SIG-M5 treated with dmso at 0.1 percent for 504 hours (cell line): ENCODE measurements at regions not wholly inside any gene's neighbourhood (a gene's known extent, or its start where the extent isn't known, plus 50 kb on each side); places are given as distances from the start of the nearest gene placed in this dataset.
"Not testable (repeated sequence)": the region's sequence is repeated elsewhere in the genome, so short reads cannot be mapped to it uniquely, and the experiment has no call there.

ENCODE experiments used
- DNase-seq: peaks from one replicate; lab custom pipeline; 2025; ENCODE audit not compliant: unreplicated experiment; lab: John Stamatoyannopoulos, UW

DNA sequence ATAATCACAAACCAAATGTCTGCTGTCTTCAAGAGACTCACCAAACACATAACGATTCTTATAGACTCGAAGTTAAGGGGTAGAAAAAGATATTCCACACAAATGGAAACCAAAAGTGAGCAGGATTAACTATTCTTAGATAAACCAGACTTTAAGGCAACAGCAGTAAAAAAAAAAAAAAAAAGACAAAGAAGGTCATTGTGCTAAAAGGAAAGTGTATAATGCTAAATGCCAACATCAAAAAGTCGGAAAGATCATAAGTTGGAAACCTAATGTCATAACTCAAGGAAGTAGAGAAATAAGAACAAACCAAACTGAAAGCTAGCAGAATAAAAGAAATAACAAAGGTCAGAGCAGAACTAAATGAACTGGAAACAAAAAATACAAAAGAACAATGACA, 714.6 kb downstream of the SEMA5A start:
- no peak for DNase-seq

DNA sequence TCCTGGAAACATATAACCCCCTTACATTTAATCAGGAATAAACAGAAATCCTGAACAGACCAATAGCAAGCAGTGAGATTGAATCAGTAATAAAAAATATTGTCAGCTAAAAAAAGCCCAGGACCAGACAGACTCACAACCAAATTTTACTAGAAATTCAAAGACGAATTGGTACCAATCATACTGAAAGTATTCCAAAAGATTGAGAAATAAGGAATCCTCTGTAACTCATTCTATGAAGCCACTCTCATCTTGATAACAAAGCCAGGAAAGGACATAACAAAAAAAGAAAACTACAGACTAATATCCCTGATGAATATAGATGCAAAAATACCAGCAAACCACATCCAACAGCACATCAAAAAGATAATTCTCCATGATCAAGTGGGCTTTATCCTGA, 714.0 kb downstream of the SEMA5A start:
- DNase-seq, result no peak

DNA sequence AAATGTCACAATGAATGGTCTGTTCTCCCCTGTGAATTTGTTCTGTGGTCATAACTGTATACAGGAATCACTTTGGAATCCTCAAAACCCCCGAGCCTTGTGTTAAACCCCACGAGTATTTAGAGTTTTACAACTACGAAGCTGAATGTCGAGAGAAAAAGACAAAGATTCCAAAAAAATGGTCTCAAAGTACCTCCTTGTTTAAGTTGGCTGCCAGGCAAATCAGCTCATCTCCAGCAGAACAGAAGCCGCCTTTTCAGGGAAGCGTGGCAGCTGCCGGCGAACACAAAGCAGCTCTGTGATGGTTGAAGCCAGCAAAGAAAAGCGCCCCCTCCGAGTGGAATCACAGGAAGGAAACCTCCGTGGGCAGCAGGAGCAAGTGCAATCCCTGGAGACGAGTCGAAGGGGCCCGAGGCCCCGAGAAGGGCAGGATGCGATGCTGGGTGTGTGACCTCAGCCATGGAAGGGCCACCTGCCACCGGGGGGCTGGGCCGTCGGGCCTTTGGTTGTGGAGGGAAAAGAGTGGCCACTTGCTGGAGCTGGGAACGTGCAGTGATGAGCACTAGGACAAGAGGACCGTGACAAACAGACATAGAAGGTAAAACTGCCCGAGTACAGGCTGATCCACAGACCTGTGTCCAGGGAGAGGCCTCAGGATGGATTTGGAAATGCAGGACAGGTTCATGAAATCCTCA, 706.4 kb downstream of the SEMA5A start:
- no peak for DNase-seq

DNA sequence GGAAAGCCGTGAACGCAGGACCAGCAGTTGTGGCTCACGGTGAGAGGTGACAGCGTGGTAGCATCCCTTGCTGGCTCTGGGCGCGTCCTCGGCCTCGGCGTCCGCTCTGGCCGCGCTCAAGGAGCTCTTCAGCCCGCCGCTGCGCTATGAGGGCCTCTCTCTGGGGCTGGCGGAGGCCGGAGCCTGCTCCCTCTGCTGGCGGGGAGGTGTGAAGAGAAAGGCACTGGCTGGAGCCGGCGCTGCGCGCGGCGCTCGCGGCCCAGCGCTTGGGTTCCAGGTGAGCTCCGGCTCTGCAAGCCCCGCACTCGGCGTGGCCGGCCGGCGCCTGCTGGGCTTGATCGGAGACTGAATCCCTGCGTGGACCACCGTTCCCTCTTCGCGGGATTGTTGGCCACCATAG, 705.6 kb downstream of the SEMA5A start:
- no peak for DNase-seq

DNA sequence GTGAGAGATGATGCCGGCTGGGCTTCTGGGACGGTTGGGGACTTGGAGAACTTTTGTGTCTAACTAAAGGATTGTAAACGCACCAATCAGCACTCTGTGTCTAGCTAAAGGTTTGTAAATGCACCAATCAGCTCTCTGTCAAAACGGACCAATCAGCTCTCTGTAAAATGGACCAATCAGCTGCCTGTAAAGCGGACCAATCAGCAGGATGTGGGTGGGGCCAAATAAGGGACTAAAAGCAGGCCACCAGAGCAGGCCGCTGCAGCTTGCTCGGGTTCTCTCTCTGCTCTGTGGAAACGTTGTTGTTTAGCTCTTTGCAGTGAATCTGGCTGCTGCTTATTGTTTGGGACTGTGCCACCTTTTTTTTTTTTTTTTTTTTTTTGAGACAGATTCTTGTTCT, 705.1 kb downstream of the SEMA5A start:
- DNase-seq, result not testable (repeated sequence)

DNA sequence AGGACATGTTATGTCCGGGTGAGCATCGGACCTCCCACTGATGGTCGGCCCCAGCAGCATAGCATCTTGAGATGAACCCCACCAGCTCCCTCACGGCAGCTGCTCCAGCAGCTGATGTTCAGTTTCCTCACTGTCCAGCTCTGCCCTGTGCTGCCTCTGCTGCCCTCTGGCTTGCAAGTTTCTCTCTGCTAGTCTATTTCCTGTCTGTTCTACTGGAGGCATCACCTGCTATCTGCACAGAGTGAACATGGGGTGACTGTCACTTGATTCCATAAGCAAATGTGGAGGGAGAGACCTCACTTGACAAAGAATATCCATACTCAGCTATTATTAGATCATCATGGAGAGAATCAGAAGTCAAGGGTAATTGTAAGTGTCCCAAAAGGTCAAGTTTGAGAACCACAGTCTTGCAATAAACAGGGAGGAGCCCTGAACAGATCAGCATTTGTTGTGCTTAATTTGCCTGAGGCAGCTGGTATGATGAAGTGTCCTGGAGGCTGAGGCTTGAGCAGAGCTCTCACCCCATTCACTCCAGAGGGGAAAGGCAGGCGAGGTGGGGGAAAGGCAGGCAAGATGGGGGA, 702.8 kb downstream of the SEMA5A start:
- DNase-seq, result no peak

DNA sequence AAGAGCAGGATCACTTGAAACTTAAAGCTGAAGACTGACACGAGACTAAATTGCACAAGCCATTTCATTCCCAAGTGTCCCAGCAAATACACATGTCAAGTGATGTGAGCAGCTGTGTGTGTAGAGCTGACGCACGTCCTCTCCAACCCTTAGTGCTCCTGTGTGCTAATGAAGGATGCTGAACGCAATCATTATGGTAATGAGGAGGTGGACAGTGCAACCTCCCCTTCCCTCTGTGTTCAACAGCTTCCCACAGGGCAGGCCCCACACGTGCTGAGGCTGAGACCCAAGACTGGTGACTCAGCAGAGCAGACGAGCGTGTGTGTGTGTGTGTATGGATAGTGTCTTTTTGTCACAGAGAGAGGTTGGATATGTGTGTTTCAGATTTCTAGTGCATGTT, 702.1 kb downstream of the SEMA5A start:
- DNase-seq, result no peak

DNA sequence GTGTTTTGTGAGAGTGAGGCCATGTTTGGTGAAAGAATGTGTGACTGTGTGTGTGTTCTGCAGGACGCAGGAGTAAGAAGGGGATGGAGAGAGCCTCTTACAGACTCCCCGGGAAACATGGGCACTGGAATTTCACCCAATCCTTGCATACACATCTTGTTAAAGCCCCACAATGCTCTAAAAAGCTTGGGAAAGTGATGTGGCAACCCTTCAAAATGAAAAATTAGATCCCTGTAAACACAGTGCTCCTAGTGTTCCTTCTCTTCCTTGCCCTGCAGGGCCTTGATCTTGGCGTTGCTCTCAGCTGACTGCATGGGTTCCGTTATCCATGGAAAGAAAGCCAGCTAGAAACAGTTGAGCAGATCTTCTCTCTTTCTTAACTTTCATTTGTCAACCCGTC, 701.7 kb downstream of the SEMA5A start:
- DNase-seq, result no peak

DNA sequence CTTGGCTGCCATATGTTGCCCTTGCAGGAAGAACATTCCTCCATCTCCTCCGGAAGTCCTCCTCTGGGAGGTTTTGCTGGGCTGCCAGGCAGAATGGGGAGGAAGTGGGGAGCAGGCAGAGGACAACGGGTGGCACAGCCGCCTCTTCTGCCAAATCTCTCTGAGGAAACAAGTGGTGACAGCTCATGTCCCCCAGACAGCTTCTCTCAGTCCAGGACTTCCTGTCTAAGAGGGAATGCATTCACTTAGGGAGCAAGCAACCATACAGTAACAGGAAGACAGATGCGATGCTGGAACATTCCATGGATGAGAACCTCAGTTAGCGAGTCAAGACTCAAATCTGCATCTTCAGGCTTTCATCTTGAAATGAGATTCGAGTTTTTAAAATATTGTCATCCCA, 701.0 kb downstream of the SEMA5A start:
- no peak for DNase-seq

DNA sequence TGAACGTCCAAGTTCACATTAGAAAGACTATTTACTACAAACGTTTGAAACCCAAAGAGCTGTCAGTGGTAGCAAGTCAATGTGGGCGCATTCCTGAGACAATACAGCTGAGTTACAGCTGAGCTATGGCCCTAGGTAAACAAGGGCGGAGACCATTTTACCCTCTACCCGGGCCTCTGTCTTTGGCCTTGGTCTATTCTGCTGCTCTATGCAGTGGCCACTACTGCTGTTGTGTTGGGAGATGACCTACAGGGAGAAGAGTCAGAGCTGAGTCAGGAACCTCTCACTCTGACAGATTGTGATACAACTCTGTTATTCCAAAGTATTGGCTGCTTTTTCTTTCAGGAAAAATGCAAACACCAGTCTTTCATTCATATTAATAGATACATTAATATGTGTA, 700.6 kb downstream of the SEMA5A start:
- DNase-seq, result no peak

DNA sequence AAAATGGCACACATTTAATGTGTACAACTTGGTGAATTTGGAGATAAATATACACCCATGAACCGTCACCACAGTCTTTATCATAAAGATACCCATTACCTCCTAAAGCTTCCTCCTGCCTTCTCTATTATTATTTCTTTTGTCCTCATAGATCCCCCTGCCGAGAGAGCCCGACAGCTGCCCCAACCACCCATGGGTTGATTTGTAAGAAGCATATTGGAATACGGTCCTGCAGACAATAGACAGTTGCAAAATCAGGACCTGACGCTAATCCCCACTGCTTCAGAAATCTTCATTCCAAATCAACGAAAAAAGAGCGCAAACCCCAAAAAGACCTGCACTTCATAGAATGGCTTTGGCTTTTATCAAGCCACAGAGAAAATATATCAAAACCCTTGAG, 697.5 kb downstream of the SEMA5A start:
- DNase-seq, result no peak

DNA sequence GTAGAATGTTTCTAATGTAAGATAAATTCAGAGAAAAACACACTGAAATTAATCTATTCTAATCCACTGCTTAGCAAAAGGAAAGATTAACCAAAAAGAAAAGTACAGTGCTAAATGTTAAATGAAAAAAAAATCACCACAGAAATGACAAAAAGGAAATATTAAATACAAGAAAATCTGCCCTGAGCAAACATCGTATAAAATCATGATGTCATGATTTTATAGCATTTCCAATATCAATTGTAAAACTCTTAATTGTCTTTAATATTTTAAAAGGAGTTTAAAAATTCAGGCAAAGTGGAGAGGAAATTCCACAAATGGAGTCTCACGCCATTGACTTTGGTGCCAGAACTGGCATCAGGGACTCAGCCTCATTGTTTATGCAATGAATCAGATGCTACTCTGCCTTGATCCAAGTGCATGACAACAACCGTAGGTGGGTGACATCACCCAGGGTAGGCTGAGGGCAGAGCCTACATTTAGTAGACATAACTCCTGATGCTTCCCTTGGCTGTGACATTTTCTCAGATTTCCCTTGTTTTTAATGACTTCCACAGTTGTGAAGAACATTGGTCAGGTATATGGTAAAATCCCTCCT, 696.8 kb downstream of the SEMA5A start:
- DNase-seq, result no peak

DNA sequence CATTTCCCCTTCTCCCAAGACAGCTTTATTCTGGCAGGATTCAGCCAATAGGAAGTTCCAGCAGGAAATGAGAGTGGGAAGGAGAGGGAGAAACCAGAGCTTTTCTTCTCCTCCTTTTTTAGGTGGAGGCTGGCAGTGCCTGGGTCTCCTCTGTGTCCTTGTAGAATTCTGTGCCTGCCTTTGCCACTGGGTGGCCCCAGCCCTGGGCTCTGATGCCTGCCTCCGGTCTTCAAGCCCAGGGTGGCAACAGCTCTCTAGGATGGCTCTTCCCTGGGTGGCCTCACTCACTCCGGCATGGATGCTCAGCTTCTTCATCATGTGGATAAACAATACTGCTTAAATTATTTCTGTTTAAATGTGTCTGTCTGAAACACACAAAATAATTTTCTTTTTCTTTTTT, 694.8 kb downstream of the SEMA5A start:
- no peak for DNase-seq

DNA sequence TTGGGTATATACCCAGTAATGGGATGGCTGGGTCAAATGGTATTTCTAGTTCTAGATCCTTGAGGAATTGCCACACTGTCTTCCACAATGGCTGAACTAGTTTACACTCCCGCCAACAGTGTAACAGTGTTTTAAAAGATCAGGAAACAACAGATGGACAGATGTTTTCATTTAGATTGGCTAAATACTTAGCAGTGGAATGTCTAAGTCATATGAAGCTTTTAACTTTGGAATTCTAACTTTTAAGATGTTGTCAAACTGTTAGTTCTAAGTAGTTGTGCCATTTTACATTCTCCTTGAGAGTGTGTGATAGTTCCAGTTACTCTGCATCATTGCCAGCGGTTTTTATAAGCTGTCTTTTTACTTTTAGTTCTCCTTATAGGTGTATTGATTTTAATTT, 688.8 kb downstream of the SEMA5A start:
- no peak for DNase-seq

DNA sequence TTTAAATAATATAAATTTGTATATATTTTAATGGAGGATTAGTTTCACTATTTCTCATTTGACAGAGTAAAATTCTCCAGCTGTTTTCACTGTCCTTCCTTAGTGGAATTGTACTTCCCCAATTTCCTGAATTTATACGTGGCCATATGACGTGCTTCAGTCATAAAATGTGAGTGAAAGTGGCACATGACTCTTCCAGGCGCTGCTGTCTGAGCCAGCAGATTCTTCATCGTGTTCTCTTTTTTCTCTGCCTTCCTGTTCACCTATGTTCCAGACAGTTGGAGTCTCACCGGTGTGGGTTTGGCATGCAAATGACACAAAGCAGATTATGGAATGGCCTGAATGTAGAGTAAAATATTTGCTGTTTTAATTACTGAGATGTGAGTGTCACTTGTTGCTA, 684.1 kb downstream of the SEMA5A start:
- DNase-seq, result no peak

DNA sequence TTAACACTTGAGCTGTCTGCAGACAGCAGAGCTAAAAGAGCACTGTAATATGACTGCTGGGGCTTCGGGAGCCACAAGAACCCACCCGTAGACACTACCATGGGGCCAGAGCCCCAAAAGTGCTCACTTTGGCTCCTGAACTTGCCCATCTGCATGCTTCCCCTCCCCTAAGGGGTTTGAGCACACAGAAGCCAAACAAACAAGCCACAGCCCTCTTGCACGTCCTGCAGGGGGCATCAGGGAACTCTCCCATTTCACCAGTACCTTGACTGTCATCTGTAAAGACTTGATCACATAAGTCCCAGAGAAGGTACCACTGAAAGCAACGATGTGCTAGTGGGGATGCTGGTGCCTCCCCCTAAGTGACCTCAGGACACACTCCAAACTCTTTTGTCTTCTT, 681.8 kb downstream of the SEMA5A start:
- peak; percentile 3 for DNase-seq

DNA sequence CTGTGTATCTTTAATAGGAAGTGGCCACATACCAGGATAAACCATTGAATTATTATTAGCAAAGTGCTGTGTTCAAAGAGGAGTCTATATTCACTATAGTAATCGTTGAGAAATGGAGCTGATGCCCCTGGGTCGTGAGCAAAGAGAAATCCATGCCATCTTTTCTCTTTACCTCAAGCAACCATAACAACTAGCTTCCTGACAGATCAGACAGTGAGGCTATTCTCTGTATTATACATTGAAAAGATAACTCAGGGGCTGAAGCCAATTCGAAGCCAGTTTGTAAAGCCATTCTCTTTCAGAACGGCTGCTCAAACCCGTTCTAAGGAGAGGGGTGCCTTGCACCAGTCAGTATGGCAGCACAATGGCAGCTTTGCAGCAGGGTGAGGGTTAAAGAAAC, 680.6 kb downstream of the SEMA5A start:
- no peak for DNase-seq

DNA sequence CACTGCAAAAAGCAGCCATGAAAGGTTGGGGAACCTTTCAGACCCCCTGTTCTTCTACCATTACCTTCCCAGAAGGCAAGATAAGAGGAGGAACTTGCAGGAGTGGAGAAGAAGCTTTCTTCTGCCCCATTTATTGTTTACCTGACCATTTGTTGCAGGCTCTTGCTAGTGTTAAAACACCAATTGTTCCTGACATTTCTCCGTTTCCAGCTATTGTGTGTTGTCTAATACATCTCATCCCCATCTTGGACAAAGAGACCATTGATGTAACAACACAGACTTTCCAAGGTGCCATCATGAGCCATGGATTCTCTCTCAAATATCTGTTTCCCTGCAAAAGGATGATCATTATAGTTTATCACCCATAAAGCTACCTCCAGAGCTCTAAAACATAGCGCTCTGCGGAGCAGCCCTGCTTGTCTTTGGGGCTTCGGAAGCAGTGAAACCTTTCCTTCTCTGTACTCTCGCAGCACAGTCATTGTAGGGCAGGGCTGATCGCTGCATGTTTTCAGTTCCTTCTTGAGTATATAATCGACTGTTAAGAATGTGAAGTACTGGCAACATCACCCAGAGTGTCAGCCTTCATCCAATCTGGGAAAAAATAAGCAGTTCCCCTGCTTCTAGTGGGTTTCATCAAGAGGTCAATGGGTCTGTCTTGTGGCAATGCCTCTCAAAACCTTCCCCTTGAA, 680.0 kb downstream of the SEMA5A start:
- no peak for DNase-seq

DNA sequence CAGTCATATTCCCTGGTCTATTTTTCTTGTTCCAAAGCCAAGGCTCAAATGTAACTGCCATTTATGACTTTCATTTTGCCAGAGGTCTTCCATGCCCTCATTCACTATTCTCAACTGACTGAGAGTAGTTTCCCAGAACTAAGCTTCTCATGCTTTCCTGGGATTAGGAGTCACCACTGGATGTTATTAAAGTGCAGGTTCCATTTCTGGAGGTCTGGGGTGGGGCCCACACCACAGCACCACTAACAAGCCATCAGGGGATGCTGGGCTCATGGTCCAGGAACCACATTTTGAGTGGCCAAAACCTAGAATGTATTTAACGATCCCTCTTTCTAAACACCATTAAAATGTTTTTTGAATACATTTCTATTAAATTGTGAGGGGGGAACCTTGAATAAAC, 677.6 kb downstream of the SEMA5A start:
- DNase-seq, result no peak

DNA sequence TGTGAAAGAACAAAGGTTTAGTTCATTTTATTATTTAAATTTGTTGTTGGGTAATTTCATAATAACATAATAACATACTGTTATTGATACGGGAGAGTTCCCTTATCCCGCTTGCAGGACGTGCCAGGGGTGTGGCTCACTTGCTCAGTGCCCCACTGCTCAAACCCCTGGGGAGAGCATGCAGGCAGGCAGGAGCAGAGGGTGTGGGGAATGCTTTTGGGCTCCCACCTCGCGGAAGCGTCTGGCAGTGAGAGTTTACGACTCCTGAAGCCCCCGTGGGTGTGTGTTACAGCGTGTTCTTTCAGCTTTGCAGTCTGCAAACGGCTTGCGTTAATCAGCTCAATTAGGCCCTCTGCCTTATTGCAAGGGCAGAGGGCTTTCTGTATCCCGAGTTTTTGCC, 675.9 kb downstream of the SEMA5A start:
- DNase-seq, result no peak

DNA sequence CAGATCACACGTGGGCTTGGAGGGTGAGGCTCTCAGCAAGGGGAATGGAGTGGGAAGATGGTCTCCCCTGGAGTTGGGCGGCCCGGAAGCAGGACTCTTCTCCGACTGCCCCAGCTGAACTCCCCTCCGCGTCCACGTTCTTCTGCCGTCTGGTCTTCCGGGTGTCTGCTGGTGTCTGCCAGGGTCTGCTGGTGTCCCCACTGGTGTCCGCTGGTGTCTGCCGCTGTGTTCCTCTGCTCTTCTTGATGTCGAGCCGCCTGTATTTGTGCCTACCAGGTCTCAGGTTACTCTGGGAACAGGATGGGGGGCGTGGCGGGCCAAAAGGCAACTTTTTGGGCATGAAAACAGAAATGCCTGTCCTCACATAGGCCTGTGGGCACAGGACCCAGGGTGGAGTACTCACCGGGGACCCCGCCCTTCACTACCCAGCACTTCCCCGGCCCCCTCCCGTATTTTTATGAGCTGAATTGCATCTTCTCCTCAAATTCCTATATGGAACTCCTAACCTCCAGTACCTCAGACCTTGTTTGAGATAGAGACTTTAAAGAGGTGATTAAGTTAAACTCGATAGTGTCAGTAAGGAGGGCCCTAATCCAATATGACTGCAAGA, 675.4 kb downstream of the SEMA5A start:
- DNase-seq, result no peak

DNA sequence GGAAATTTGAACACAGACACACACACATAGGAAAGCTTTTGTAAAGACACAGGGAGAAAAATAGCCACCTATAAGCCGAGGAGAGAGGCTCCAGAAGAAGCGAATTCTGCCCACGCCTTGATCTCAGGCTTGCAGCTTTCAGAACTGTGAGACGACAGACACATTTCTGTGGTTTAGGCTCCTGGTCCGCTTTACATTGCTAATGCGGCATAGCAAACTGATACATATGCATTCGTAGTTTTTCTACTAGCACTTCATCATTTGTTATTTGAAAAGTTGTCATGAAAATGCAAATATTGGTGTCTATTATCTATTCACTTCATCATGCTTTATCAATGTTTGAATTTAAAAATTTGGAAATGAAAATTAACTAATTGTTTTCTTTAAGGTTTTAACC, 674.9 kb downstream of the SEMA5A start:
- no peak for DNase-seq
